Stomach (tissue), 8 donors: ENCODE measurements at regions not wholly inside any gene's neighbourhood (a gene's known extent, or its start where the extent isn't known, plus 50 kb on each side); places are given as distances from the start of the nearest gene placed in this dataset.

Source experiments
- DNase-seq, 2 donors: peaks; one replicate each; pipeline versions ENCODE4 v3.0.0 to v3.0.0-alpha.2; 2013 to 2019
- H3K27ac ChIP-seq, 5 donors: fragments of 200-600 bp in 4 of 5; sonication (generic) in 4 of 5; one replicate each; pipeline ENCODE4 v1.5.1; 2013 to 2019; ENCODE audit warnings: mild to moderate bottlenecking in 1 of 5, moderate library complexity in 1 of 5
- H3K27me3 ChIP-seq, 3 donors: fragments of 200-600 bp; sonication (generic); one replicate each; pipeline ENCODE4 v1.5.1; 2017 to 2019; ENCODE audit warnings: mixed run types in 1 of 3
- H3K36me3 ChIP-seq, 4 donors: fragments of 200-600 bp; sonication (generic); 1 replicate in 3 of 4; 2 replicates in 1 of 4; pipeline ENCODE4 v1.5.1; 2016 to 2019
- H3K4me1 ChIP-seq, 4 donors: fragments of 200-600 bp; sonication (generic); one replicate each; pipeline ENCODE4 v1.5.1; 2016 to 2019
- H3K4me3 ChIP-seq, 4 donors: fragments of 200-600 bp; sonication (generic) in 3 of 4; one replicate each; pipeline ENCODE4 v1.5.1; 2016 to 2019; ENCODE audit warnings: mild to moderate bottlenecking in 1 of 4
- H3K9me3 ChIP-seq, 4 donors: fragments of 200-600 bp; sonication (generic); one replicate each; pipeline ENCODE4 v1.5.1; 2016 to 2019
- CTCF ChIP-seq, 7 experiments: fragments of 450-650 bp in 4 of 7; fragments of 200-600 bp in 3 of 7; sonication (generic) in 3 of 7; IDR thresholded peaks; one replicate each; pipeline ENCODE4 v1.5.1; 2016 to 2019; ENCODE audit warnings: antibody characterized with exemption in 7 of 7, control low read depth in 2 of 7, mild to moderate bottlenecking in 1 of 7
- EP300 ChIP-seq: sonication (generic); formaldehyde crosslinking; IDR thresholded peaks from one replicate; pipeline ENCODE4 v1.6.1; 2017; ENCODE audit warnings: antibody characterized with exemption
- POLR2A ChIP-seq, 4 donors: fragments of 450-650 bp; IDR thresholded peaks; one replicate each; pipeline ENCODE4 v1.6.1; 2016; ENCODE audit warnings: antibody characterized with exemption in 4 of 4, control low read depth in 2 of 4, mild to moderate bottlenecking in 1 of 4, moderate library complexity in 1 of 4
- POLR2AphosphoS5 ChIP-seq, 3 donors: sonication (generic); formaldehyde crosslinking; IDR thresholded peaks; one replicate each; pipeline ENCODE4 v1.6.1; 2016; ENCODE audit warnings: antibody characterized with exemption in 3 of 3
- WGBS, 5 donors: extraction: QIAGEN DNeasy Blood & Tissue Kit in 3 of 5; methylation state at CpG; one replicate each; pipeline versions ENCODE4 v1.1.5 to v1.1.7; 2013 to 2018; 5-methylcytosine and 5-hydroxymethylcytosine counted together
- intact Hi-C: fragments of 100-400 bp; cut with DNase I; formaldehyde crosslinking; loops from one replicate; pipeline ENCODE4 v1.15.1; 2023; ENCODE audit warnings: low total_unique reads
- donor health status: healthy with polysubstance abuse.
- donor health status: Bipolar disorder and iron deficiency.
- donor health status: healthy.

GRCh38 chr11:80503990-80504389, 1063.2 kb upstream of the TENM4 start:
- TF ChIP-seq CTCF (IDR thresholded peaks at IDR 0.05) (no peak), POLR2A (IDR thresholded peaks at IDR 0.05) (no peak), POLR2AphosphoS5 (IDR thresholded peaks at IDR 0.05) (no peak), EP300 (no peak)
- Histone ChIP-seq H3K4me3 (no peak overlapping the region), H3K27me3 (no peaks in the 10 kb centered on the region), H3K27ac (no peak overlapping the region), H3K9me3 (peaks cover 0 to 6% (median 0%) of the 10 kb centered on the region in 4 donors), H3K4me1 (no peaks in the 10 kb centered on the region), H3K36me3 (no peaks in the 10 kb centered on the region)
- intact Hi-C loops = no loop called here
- DNase-seq = no peak
- 52 to 74% (median 60%) methylated on average over 1 of the region's 1 CpG for WGBS, 5 donors

GRCh38 chr11:80502511-80502910, 1061.7 kb upstream of the TENM4 start:
- no peaks in the 10 kb centered on the region for H3K27me3 ChIP-seq
- H3K36me3 ChIP-seq = no peaks in the 10 kb centered on the region
- 45 to 52% (median 46%) methylated on average over 3 of the region's 3 CpGs for WGBS, 5 donors
- no peaks in the 10 kb centered on the region for H3K4me1 ChIP-seq
- H3K9me3 ChIP-seq = no peaks in the 10 kb centered on the region
- intact Hi-C loops = no loop called here
- no peak overlapping the region for H3K27ac ChIP-seq
- TF ChIP-seq POLR2AphosphoS5 (IDR thresholded peaks at IDR 0.05) (no peak), POLR2A (IDR thresholded peaks at IDR 0.05) (no peak), EP300 (no peak), CTCF (IDR thresholded peaks at IDR 0.05) (no peak)
- DNase-seq = no peak
- H3K4me3 ChIP-seq = no peak overlapping the region

- intact Hi-C loops = no loop called here
- Histone ChIP-seq H3K27me3 (no peaks in the 10 kb centered on the region), H3K9me3 (peaks cover 0 to 28% (median 8%) of the 10 kb centered on the region in 4 donors), H3K4me1 (no peaks in the 10 kb centered on the region), H3K36me3 (no peaks in the 10 kb centered on the region), H3K27ac (no peak overlapping the region), H3K4me3 (no peak overlapping the region)
- DNase-seq = no peak
- TF ChIP-seq EP300 (no peak), POLR2A (IDR thresholded peaks at IDR 0.05) (no peak), CTCF (IDR thresholded peaks at IDR 0.05) (no peak), POLR2AphosphoS5 (IDR thresholded peaks at IDR 0.05) (no peak)
Observed at GRCh38 chr11:80495116-80495515, 1054.3 kb upstream of the TENM4 start.

GRCh38 chr11:80487952-80488351, 1047.1 kb upstream of the TENM4 start:
- H3K36me3 ChIP-seq = no peaks in the 10 kb centered on the region
- no peak overlapping the region for H3K4me3 ChIP-seq
- TF ChIP-seq EP300 (no peak), POLR2A (IDR thresholded peaks at IDR 0.05) (no peak), CTCF (IDR thresholded peaks at IDR 0.05) (no peak), POLR2AphosphoS5 (IDR thresholded peaks at IDR 0.05) (no peak)
- H3K27me3 ChIP-seq = no peaks in the 10 kb centered on the region
- intact Hi-C loops = no loop called here
- H3K27ac ChIP-seq = no peak overlapping the region
- DNase-seq = no peak
- H3K9me3 ChIP-seq = no peaks in the 10 kb centered on the region
- H3K4me1 ChIP-seq = no peaks in the 10 kb centered on the region
